SU-DHL-6 (cell line): ENCODE measurements at regions not wholly inside any gene's neighbourhood (a gene's known extent, or its start where the extent isn't known, plus 50 kb on each side); places are given as distances from the start of the nearest gene placed in this dataset.

ENCODE experiments used
- H2AFZ ChIP-seq: fragments of 200-600 bp; sonication (generic); 2 replicates; pipeline ENCODE4 v1.6.1; 2014; ENCODE audit warnings: low read depth, mild to moderate bottlenecking, moderate library complexity, mixed read lengths, antibody characterized with exemption, low read length; ENCODE audit not compliant: severe bottlenecking
- H3F3A ChIP-seq: fragments of 200-600 bp; shearing (Covaris generic); 2 replicates; pipeline ENCODE4 v1.6.0; 2016; ENCODE audit warnings: antibody characterized with exemption, mild to moderate bottlenecking; ENCODE audit not compliant: insufficient read depth
- H3K27ac ChIP-seq: fragments of 200-600 bp; sonication (generic); 2 replicates; pipeline ENCODE4 v1.5.1; 2016; ENCODE audit warnings: low read depth, mild to moderate bottlenecking, low read length, moderate library complexity, mixed read lengths
- H3K27me3 ChIP-seq: fragments of 200-600 bp; sonication (generic), shearing (Covaris generic); 2 replicates; pipeline ENCODE4 v1.6.0; 2014; ENCODE audit warnings: mild to moderate bottlenecking, low read length
- H3K36me3 ChIP-seq: fragments of 200-600 bp; sonication (generic); 2 replicates; pipeline ENCODE4 v1.6.1; 2014; ENCODE audit warnings: mild to moderate bottlenecking, low read length, mixed read lengths
- H3K4me2 ChIP-seq: fragments of 300-600, 200-600 bp; shearing (Covaris generic), sonication (generic); 2 replicates; pipeline ENCODE4 v1.6.0; 2014; ENCODE audit warnings: low read length, low read depth, mild to moderate bottlenecking; ENCODE audit not compliant: poor library complexity, severe bottlenecking
- H3K4me3 ChIP-seq: fragments of 200-600 bp; sonication (generic); 2 replicates; pipeline ENCODE4 v1.5.1; 2014; ENCODE audit warnings: antibody characterized with exemption, low read length, mild to moderate bottlenecking, mixed read lengths; ENCODE audit not compliant: insufficient read depth, poor library complexity, severe bottlenecking
- H3K79me2 ChIP-seq: fragments of 200-600 bp; sonication (generic); 2 replicates; pipeline ENCODE4 v1.6.1; 2014; ENCODE audit warnings: mild to moderate bottlenecking, low read length, moderate library complexity; ENCODE audit not compliant: insufficient read depth
- H3K9ac ChIP-seq: fragments of 200-600 bp; sonication (generic); 2 replicates; pipeline ENCODE4 v1.7.0; 2014; ENCODE audit warnings: mild to moderate bottlenecking, low read length
- H3K9me2 ChIP-seq: fragments of 200-600 bp; sonication (generic); replicated peaks from 2 replicates; pipeline ENCODE4 v1.6.1; 2014; ENCODE audit warnings: low read length; ENCODE audit not compliant: insufficient read depth
- H3K9me3 ChIP-seq: fragments of 200-600 bp; sonication (generic); 2 replicates; pipeline ENCODE4 v1.6.1; 2014; ENCODE audit warnings: low read length, mixed read lengths; ENCODE audit not compliant: insufficient read depth
- H4K20me1 ChIP-seq: fragments of 200-600 bp; sonication (generic); 2 replicates; pipeline ENCODE4 v1.6.1; 2014; ENCODE audit warnings: low read depth, mild to moderate bottlenecking, antibody characterized with exemption, low read length, moderate library complexity, mixed read lengths
- CTCF ChIP-seq: fragments of 200-600 bp; sonication (generic); IDR thresholded peaks from one replicate; pipeline ENCODE4 v1.5.1; 2017; ENCODE audit warnings: antibody characterized with exemption, mild to moderate bottlenecking, low read length, moderate library complexity; ENCODE audit not compliant: insufficient read depth, poor library complexity, severe bottlenecking
- EZH2phosphoT487 ChIP-seq: fragments of 200-600 bp; sonication (generic), shearing (Covaris generic); conservative IDR thresholded peaks from 2 replicates; pipeline ENCODE4 v1.6.1; 2018; ENCODE audit warnings: mild to moderate bottlenecking, antibody characterized with exemption, low read length, moderate library complexity, mixed read lengths

- Histone ChIP-seq H3K4me2 (no peak overlapping the region), H3F3A (no peaks in the 10 kb centered on the region), H3K9me3 (no peaks in the 10 kb centered on the region), H2AFZ (no peak overlapping the region), H3K27me3 (no peaks in the 10 kb centered on the region), H3K36me3 (no peaks in the 10 kb centered on the region), H3K9ac (no peak overlapping the region), H4K20me1 (no peaks in the 10 kb centered on the region), H3K79me2 (no peaks in the 10 kb centered on the region), H3K27ac (no peak overlapping the region), H3K9me2 (no peaks in the 10 kb centered on the region), H3K4me3 (no peak overlapping the region)
- TF ChIP-seq CTCF, result no peak
Observed at GRCh38 chr6:44554194-44554593, 166.7 kb downstream of the CDC5L start.

DNA sequence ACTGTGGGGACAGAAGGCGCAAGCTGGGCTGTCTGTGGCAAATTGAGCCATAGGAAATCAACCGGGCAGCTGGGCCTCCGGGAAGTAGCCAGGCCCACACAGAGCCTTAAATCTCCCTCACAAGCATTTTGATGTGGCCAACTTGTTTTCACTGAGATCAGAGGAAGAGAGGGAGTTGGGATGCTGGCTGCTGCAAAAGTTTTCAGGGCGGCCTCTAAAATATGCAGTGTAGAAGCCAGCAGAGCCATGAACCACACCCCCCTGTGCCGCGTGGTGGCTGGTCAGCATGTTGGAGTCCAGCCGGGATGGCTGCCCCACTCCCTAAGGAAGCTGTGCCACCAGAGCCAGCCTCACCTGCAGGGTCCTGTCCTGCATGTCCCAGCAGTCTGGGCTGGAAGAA lies 167.4 kb downstream of the CDC5L start:
- Histone ChIP-seq H3K9me2 (no peaks in the 10 kb centered on the region), H2AFZ (no peak overlapping the region), H3K4me2 (no peak overlapping the region), H3K9me3 (no peaks in the 10 kb centered on the region), H3K36me3 (no peaks in the 10 kb centered on the region), H4K20me1 (no peaks in the 10 kb centered on the region), H3K79me2 (no peaks in the 10 kb centered on the region), H3K27ac (no peak overlapping the region), H3F3A (no peaks in the 10 kb centered on the region), H3K27me3 (no peaks in the 10 kb centered on the region), H3K4me3 (no peak overlapping the region), H3K9ac (no peak overlapping the region)
- TF ChIP-seq EZH2phosphoT487 (no peak), CTCF (no peak)

GRCh38 chr6:44556046-44556445 lies 168.5 kb downstream of the CDC5L start:
- Histone ChIP-seq H3K36me3 (no peaks in the 10 kb centered on the region), H3K9ac (no peak overlapping the region), H4K20me1 (no peaks in the 10 kb centered on the region), H3K9me2 (no peaks in the 10 kb centered on the region), H3K9me3 (no peaks in the 10 kb centered on the region), H3K27me3 (no peaks in the 10 kb centered on the region), H2AFZ (no peak overlapping the region), H3K79me2 (no peaks in the 10 kb centered on the region), H3K4me2 (no peak overlapping the region), H3K4me3 (no peak overlapping the region), H3K27ac (no peak overlapping the region), H3F3A (no peaks in the 10 kb centered on the region)
- TF ChIP-seq EZH2phosphoT487, result no peak

DNA sequence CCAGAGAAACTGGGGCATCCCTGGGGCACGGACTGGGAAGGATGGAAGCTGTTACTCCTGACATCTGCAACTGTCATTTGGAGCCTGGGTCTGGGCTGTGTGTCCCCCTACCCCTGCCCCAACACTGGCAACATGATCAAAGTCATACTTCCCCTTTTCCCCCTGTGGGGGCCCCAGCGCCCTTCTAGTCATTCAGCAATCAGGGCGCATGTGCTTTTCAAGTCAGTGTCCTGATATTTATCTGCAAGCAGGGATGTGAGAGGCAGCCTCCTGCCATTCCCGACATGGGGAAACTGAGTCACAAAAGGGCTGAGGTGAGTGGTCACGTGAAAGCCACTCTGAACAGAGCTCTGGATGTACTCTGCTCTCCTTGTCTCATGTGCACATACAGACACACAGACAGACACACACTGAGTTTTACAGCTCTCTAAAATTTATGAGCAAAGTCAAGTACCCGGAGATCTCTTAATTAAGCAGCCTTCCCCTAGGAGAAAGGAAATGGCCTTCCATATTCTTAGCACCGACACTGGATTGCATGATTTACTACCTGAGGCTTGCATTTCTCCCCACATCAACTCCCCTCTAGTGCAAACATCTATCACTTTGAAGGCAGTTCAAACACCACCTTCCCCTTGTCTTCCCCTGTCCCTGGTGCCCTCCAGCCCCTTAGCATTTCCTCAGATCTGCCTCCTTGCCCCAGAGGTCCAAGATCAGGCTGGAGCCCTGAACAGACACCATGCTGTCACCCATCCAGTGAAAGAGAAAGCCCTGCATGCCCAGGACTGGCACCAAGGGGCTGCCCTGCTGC lies 170.7 kb downstream of the CDC5L start:
- Histone ChIP-seq H3K9me2 (no peaks in the 10 kb centered on the region), H3K79me2 (no peaks in the 10 kb centered on the region), H3K27ac (no peak overlapping the region), H4K20me1 (no peaks in the 10 kb centered on the region), H3F3A (no peaks in the 10 kb centered on the region), H3K27me3 (no peaks in the 10 kb centered on the region), H2AFZ (no peak overlapping the region), H3K36me3 (no peaks in the 10 kb centered on the region), H3K9ac (no peak overlapping the region), H3K9me3 (no peaks in the 10 kb centered on the region), H3K4me3 (no peak overlapping the region), H3K4me2 (no peak overlapping the region)
- TF ChIP-seq CTCF (no peak), EZH2phosphoT487 (no peak)
